Fibroblast of lung (primary cell): ENCODE measurements at regions not wholly inside any gene's neighbourhood (a gene's known extent, or its start where the extent isn't known, plus 50 kb on each side); places are given as distances from the start of the nearest gene placed in this dataset.

Experiments used
- DNase-seq, 2 donors: peaks; one replicate each; pipeline versions ENCODE4 v3.0.0 to v3.0.0-alpha.2; 2010; ENCODE audit warnings: low read depth in 2 of 2
- H2AFZ ChIP-seq: 2 replicates; pipeline ENCODE4 v1.5.1; 2012; ENCODE audit warnings: low read length, control low read depth, inconsistent platforms
- H3K27ac ChIP-seq: 2 replicates; pipeline ENCODE4 v1.5.1; 2011; ENCODE audit warnings: low read length, control low read depth; ENCODE audit not compliant: insufficient read depth
- H3K27me3 ChIP-seq: 2 replicates; pipeline ENCODE4 v1.5.1; 2011; ENCODE audit warnings: mild to moderate bottlenecking, low read length; ENCODE audit not compliant: control insufficient read depth, insufficient read depth
- H3K36me3 ChIP-seq: 2 replicates; pipeline ENCODE4 v1.5.1; 2011; ENCODE audit warnings: low read length; ENCODE audit not compliant: control insufficient read depth, insufficient read depth
- H3K4me1 ChIP-seq: 2 replicates; pipeline ENCODE4 v1.5.1; 2011; ENCODE audit warnings: low read length; ENCODE audit not compliant: control insufficient read depth, insufficient read depth; ENCODE audit errors: extremely low read depth
- H3K4me2 ChIP-seq: 2 replicates; pipeline ENCODE4 v1.5.1; 2011; ENCODE audit warnings: low read length, control low read depth; ENCODE audit not compliant: insufficient read depth; ENCODE audit errors: extremely low read depth
- H3K4me3 ChIP-seq, 4 experiments: fragments of 200-600 bp in 1 of 4; sonication (generic) in 1 of 4; replicated peaks in 1 of 4; 2 replicates each; pipeline ENCODE4 v1.5.1; 2011 to 2016; ENCODE audit warnings: low read length in 4 of 4, low read depth in 3 of 4, mild to moderate bottlenecking in 3 of 4, control low read depth in 2 of 4, inconsistent platforms in 1 of 4, mixed read lengths in 1 of 4; ENCODE audit not compliant: insufficient read depth in 1 of 4; ENCODE audit errors: control extremely low read depth in 1 of 4
- H3K79me2 ChIP-seq: 2 replicates; pipeline ENCODE4 v1.5.1; 2012; ENCODE audit warnings: mild to moderate bottlenecking, low read length, inconsistent platforms; ENCODE audit not compliant: control insufficient read depth, insufficient read depth
- H3K9ac ChIP-seq: 2 replicates; pipeline ENCODE4 v1.5.1; 2011; ENCODE audit warnings: mild to moderate bottlenecking, low read length, control low read depth; ENCODE audit not compliant: insufficient read depth
- H3K9me3 ChIP-seq: 2 replicates; pipeline ENCODE4 v1.5.1; 2012; ENCODE audit warnings: low read depth, low read length; ENCODE audit not compliant: control insufficient read depth, insufficient read depth
- H4K20me1 ChIP-seq: 2 replicates; pipeline ENCODE4 v1.5.1; 2011; ENCODE audit warnings: low read length; ENCODE audit not compliant: control insufficient read depth, insufficient read depth; ENCODE audit errors: extremely low read depth
- CTCF ChIP-seq, 2 donors: IDR thresholded peaks in 1 of 2; conservative IDR thresholded peaks in 1 of 2; 1 replicate in 1 of 2; 2 replicates in 1 of 2; pipeline ENCODE4 v1.5.1; 2011 to 2012; ENCODE audit warnings: low read length in 2 of 2, control low read depth in 1 of 2, inconsistent platforms in 1 of 2, low read depth in 1 of 2, mild to moderate bottlenecking in 1 of 2
- EZH2 ChIP-seq: IDR thresholded peaks from 2 replicates; pipeline ENCODE4 v1.5.1; 2012; ENCODE audit warnings: low read length, control low read depth, mild to moderate bottlenecking; ENCODE audit errors: missing control alignments

- H3K79me2 ChIP-seq, result no peaks in the 10 kb centered on the region
Observed at GRCh38 chrX:150005027-150005426, 66.7 kb upstream of the EOLA2 start.

GRCh38 chrX:150007356-150007755, 69.1 kb upstream of the EOLA2 start:
- no peak overlapping the region for H2AFZ ChIP-seq
- TF ChIP-seq CTCF (conservative IDR thresholded peaks at IDR 0.05 in 1 of 2, IDR thresholded peaks at IDR 0.05 in 1 of 2; ENCODE audit: low read depth in 1 of 2, low read length in 2 of 2), result no peak
- no peak for TF ChIP-seq EZH2
- no peak overlapping the region for H3K4me2 ChIP-seq
- H3K4me1 ChIP-seq, result no peaks in the 10 kb centered on the region
- H3K9ac ChIP-seq, result no peak overlapping the region
- no peak for DNase-seq
- no peaks in the 10 kb centered on the region for H3K9me3 ChIP-seq
- H3K36me3 ChIP-seq, result no peaks in the 10 kb centered on the region
- H4K20me1 ChIP-seq, result no peaks in the 10 kb centered on the region
- H3K4me3 ChIP-seq, result no peak overlapping the region
- H3K79me2 ChIP-seq, result no peaks in the 10 kb centered on the region
- H3K27ac ChIP-seq, result no peak overlapping the region
- H3K27me3 ChIP-seq, result no peaks in the 10 kb centered on the region

More at GRCh38 chrX:150005027-150005426, 66.7 kb upstream of the EOLA2 start:
- no peak overlapping the region for H3K27ac ChIP-seq
- no peaks in the 10 kb centered on the region for H3K4me1 ChIP-seq
- H2AFZ ChIP-seq, result no peak overlapping the region
- H3K36me3 ChIP-seq, result no peaks in the 10 kb centered on the region
- H3K9me3 ChIP-seq, result no peaks in the 10 kb centered on the region
- no peak overlapping the region for H3K4me3 ChIP-seq
- no peaks in the 10 kb centered on the region for H4K20me1 ChIP-seq
- H3K4me2 ChIP-seq, result no peak overlapping the region
- no peaks in the 10 kb centered on the region for H3K27me3 ChIP-seq
- no peak overlapping the region for H3K9ac ChIP-seq
- DNase-seq, result no peak
- TF ChIP-seq CTCF (conservative IDR thresholded peaks at IDR 0.05 in 1 of 2, IDR thresholded peaks at IDR 0.05 in 1 of 2; ENCODE audit: low read depth in 1 of 2, low read length in 2 of 2), result no peak
- TF ChIP-seq EZH2, result no peak

GRCh38 chrX:150012647-150013381, 74.5 kb upstream of the EOLA2 start:
- TF ChIP-seq EZH2 (no peak), CTCF (conservative IDR thresholded peaks at IDR 0.05 in 1 of 2, IDR thresholded peaks at IDR 0.05 in 1 of 2; ENCODE audit: low read depth in 1 of 2, low read length in 2 of 2) (no peak)
- H3K79me2 ChIP-seq, result no peaks in the 10 kb centered on the region
- DNase-seq, result peak in 1 of 2 donors; percentile 18

More at GRCh38 chrX:150012647-150013381, 74.5 kb upstream of the EOLA2 start:
- Histone ChIP-seq H3K27me3 (no peaks in the 10 kb centered on the region), H3K36me3 (no peaks in the 10 kb centered on the region), H4K20me1 (no peaks in the 10 kb centered on the region), H3K4me3 (no peak overlapping the region), H3K9me3 (no peaks in the 10 kb centered on the region), H3K4me2 (no peak overlapping the region), H3K9ac (no peak overlapping the region), H2AFZ (no peak overlapping the region), H3K4me1 (no peaks in the 10 kb centered on the region), H3K27ac (no peak overlapping the region)
